22Rv1 (cell line): ENCODE measurements at regions not wholly inside any gene's neighbourhood (a gene's known extent, or its start where the extent isn't known, plus 50 kb on each side); places are given as distances from the start of the nearest gene placed in this dataset.

ENCODE experiments used
- H3K27ac ChIP-seq: fragments of 450-650 bp; 2 replicates; pipeline ENCODE4 v1.5.1; 2017
- ZFX ChIP-seq: fragments of 450-650 bp; IDR thresholded peaks from 2 replicates; pipeline ENCODE4 v1.6.1; 2017; ENCODE audit warnings: antibody characterized with exemption, borderline replicate concordance
- TF ChIP-seq, protein P1 (sequence below): fragments of 450-650 bp; IDR thresholded peaks from 2 replicates; pipeline ENCODE4 v1.5.1; 2017; ENCODE audit warnings: mild to moderate bottlenecking

DNA sequence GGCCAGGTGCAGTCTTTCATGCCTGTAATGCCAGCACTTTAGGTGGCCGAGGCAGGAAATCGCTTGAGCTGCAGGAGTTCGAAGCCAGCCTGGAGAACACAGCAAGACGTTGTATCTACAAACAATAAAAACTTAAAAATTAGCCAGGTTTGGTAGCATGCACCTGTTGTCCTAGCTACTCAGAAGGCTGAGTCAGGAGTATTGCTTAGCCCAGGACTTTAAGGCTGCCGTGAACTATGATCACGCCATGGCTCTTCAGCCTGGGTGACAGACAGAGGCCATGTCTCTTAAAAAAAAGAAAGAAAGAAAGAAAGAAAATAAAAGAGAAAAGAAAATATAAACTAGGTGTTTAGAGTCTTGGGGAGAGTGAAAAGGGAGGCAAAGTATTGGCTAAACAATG, 96.4 kb upstream of the PDE5A start:
- H3K27ac ChIP-seq: no peak overlapping the region

DNA sequence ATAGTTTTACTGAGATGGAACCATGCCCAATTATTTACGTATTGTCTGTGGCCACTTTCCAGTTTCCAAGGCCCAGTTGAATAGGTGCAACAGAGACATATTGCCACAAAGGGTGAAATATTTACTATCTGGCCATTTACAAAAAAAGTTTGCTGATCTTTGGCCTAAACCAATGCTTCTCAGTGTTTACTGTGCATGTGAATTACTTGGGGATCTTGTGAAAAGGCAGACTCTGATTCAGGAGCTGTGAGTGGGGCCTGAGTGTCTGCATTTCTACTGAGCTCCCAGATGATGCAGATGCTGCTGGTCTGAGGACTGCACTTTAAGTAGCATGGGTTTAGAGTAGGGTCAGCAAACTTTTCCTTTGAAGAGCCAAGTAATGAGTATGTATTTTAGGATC, 94.1 kb upstream of the PDE5A start:
- no peak for TF ChIP-seq ZFX
- TF ChIP-seq, protein P1, sequence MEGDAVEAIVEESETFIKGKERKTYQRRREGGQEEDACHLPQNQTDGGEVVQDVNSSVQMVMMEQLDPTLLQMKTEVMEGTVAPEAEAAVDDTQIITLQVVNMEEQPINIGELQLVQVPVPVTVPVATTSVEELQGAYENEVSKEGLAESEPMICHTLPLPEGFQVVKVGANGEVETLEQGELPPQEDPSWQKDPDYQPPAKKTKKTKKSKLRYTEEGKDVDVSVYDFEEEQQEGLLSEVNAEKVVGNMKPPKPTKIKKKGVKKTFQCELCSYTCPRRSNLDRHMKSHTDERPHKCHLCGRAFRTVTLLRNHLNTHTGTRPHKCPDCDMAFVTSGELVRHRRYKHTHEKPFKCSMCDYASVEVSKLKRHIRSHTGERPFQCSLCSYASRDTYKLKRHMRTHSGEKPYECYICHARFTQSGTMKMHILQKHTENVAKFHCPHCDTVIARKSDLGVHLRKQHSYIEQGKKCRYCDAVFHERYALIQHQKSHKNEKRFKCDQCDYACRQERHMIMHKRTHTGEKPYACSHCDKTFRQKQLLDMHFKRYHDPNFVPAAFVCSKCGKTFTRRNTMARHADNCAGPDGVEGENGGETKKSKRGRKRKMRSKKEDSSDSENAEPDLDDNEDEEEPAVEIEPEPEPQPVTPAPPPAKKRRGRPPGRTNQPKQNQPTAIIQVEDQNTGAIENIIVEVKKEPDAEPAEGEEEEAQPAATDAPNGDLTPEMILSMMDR: no peak
- no peak overlapping the region for H3K27ac ChIP-seq

More for the DNA sequence above, 96.4 kb upstream of the PDE5A start:
- TF ChIP-seq ZFX: no peak

DNA sequence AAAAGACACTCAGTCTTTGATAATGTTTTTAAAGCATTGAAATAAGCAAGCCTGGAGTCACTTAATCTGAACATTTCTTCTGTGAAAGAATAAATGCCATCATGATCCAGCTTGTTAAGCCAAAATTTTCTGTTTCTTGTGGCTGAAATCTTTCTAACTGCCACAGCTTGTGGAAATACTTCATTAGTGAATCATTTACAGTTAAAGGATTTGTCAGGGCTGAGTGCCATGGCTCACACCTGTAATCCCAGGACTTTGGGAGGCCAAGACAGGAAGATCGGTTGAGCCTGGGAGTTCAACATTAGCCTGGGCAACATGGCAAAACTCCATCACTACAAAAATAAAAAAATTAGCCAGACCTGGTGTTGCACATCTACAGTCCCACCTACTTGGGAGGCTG, 93.3 kb upstream of the PDE5A start:
- TF ChIP-seq ZFX: no peak
- TF ChIP-seq, protein P1: no peak

DNA sequence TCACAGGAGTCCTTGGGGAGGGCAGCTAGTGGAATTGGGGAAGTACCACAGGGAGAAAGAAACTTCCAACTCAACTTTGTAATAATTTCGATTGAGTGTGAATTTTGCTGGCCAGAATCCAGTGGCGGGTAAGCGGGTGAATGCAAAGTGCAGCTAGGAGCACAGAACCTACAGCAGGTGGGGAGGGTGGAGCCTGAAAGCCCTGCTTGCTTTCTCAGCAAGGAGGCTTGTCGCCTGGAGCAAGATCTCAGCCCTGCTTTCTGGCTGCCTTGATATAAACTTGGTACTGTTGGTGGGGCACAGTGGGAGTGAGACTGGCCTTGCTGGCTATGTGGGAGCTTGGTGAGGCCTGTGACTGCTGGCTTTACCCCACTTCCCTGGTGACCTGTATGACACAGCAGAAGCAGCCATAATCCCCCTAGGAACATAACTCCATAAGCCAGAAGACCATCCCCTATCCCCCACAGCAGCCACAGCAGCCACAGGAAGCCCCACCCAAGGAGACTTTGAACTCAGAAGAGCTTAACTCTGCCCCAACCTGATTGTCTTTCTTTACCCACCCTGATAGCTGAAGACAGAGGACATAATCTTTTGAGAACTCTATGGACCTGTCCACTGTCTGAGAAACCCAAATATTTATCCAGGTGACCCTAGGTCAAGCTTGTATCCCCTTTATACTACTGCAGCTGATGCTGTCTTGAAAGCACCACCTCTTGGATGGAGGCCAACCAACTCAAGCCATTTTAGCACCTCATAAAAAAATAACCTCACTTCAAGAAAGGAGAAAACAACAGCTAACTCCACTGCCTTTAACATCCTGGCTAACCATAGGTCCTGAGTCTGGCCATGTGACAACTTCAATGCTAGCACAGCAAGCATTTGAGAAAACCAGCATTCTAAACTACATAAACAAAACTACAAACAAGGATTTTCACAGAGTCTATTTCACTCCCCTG, 87.2 kb upstream of the PDE5A start:
- H3K27ac ChIP-seq: no peak overlapping the region
- no peak for TF ChIP-seq ZFX
- TF ChIP-seq, protein P1: no peak

More for the DNA sequence above, 93.3 kb upstream of the PDE5A start:
- no peak overlapping the region for H3K27ac ChIP-seq

DNA sequence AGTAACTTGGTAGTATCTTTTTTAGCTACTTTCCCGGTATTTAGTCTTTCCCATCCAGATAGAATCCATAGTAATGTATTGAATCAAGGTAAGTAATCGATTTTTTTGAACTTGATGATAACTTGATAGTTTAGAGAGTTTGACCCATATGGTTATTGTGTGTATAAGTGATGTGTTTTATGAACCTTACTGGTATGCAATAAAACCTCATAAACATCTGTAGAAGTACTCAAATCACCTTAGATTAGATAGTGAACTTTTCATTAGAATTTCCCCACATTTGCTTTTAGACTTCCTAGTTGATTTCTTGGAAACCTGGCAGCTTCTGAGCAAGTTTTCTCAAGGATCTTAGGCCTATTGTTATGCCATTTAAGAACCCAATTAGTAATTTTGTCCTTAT, 80.8 kb upstream of the PDE5A start:
- H3K27ac ChIP-seq: no peak overlapping the region
- no peak for TF ChIP-seq ZFX
- TF ChIP-seq, protein P1: no peak

DNA sequence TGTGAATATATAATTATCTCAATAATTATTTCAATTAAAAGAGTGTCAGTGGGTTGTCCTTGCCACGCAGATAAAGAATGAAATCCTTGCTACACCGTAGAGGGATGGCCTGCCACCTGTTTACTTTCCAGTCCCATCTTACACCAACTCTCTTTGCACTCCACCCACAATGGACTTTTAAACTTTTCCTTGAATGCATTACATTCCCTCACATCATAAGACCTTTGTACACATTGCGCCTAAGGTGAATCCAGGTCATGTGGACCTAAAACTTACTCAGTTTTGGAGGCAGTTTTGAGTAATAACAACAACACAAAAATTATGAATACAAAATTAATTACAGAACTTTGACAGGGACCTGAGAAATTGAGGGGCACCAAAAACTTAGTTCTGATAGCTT, 78.7 kb upstream of the PDE5A start:
- no peak overlapping the region for H3K27ac ChIP-seq
- TF ChIP-seq ZFX: no peak
- TF ChIP-seq, protein P1: no peak

DNA sequence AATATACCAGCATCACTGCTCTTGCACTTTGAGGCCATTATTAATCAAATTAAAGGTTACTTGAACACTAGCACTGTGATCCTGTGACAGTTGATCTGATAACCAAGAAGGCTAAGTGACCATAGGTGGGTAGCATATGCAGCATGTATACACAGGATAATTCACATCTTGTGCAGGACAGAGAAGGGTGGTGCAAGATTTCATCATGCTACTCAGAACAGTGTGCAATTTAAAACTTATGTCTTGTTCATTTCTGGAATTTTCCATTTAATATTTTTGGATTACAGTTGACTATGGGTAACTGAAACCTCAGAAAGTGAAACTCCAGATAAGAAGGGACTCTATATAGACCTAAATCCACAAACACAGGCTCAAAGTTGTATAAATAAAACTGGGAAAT, 78.2 kb upstream of the PDE5A start:
- H3K27ac ChIP-seq: no peak overlapping the region
- TF ChIP-seq ZFX: no peak
- TF ChIP-seq, protein P1: no peak
